GM18873 (cell line): ENCODE measurements at regions not wholly inside any gene's neighbourhood (a gene's known extent, or its start where the extent isn't known, plus 50 kb on each side); places are given as distances from the start of the nearest gene placed in this dataset.

Source experiments
- ATAC-seq: cut with Tn5 transposase; IDR thresholded peaks from one replicate; pipeline ENCODE4 v1.9.1; 2021; ENCODE audit warnings: mild to moderate bottlenecking, moderate library complexity, moderate number of reproducible peaks; ENCODE audit not compliant: unreplicated experiment, low FRiP score

- no peak for ATAC-seq
These were observed 614.3 kb downstream of the ZEB2 start for GRCh38 chr2:143905587-143905986.

- no peak for ATAC-seq
These were observed 616.6 kb downstream of the ZEB2 start for GRCh38 chr2:143903172-143903856.

DNA sequence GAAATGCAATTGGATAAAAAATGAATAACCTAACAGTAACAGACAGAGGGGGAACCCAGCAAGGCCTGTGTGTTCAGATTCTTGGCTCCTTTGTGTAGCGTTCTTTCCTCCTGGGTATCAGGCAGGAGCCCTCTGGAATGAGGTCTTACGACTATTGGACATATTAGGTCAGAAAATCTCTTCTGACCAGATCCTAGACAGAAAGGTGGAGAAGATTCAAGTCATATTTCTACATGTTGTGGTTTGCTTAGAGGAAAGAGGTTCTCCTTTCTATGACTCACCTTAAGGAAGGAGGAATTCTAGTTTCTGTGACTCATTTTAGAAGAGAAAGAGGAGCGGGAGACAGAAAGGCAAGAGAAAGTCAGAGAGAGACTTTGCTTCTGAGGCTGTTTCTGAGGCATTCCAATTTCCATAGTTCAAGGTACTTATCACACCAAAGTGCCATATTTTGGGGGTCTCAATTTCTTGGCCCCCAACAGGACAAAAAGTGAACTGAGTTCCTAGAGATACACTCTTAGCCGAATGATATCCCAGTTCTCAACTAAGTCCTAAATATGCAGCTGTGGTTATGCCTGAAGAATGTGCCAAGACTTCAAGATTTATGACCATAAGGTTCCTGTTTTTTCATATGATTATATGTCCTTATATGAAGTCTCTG lies 618.6 kb downstream of the ZEB2 start:
- peak; percentile 85 for ATAC-seq

GRCh38 chr2:143899987-143900386 lies 619.9 kb downstream of the ZEB2 start:
- ATAC-seq, result no peak

- ATAC-seq, result no peak
These were observed 626.5 kb downstream of the ZEB2 start for GRCh38 chr2:143893371-143893770.

DNA sequence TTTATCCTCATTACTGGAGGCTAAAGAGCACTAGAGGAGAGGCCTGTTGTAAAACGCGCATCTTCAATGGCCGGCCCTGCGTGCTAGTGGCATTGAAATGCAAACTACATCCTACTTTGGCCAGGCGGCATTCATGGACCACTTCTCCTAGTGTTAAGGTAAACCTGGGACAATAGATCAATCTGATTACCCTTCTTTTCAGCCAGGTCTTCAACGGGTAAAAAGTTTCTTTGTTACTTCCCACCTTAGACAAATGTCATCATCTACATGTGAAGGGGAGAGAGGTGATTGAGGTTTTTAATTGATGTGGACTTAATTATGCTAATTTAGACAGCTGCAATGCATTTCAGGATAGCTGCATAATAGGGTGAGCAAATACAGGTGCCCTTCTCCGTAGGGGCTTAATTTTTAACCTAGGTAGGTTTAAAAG lies 628.0 kb downstream of the ZEB2 start:
- no peak for ATAC-seq

GRCh38 chr2:143890798-143891197 lies 629.1 kb downstream of the ZEB2 start:
- ATAC-seq, result no peak

GRCh38 chr2:143889216-143889615 lies 630.7 kb downstream of the ZEB2 start:
- no peak for ATAC-seq

GRCh38 chr2:143885461-143885860 lies 634.5 kb downstream of the ZEB2 start:
- no peak for ATAC-seq

DNA sequence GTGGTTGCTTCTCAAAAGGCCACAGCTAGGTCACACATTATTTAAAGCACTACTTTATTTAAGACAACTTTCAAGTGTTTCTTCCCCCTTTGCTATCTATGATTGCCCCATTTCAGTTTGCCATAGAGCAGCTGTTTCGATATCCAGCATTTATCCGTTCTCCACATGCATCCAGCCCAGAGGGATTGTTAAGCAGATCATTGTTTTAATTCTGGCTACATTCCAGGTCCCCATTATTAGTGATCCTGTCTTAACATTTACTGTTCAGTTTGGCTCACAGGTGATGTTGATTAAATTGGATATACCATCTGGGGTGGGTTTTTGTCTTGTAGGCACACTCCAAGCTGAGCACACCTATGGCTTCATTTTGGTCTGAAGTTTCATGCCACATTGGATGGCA lies 638.7 kb downstream of the ZEB2 start:
- no peak for ATAC-seq

GRCh38 chr2:143877876-143878530 lies 641.9 kb downstream of the ZEB2 start:
- ATAC-seq, result no peak

GRCh38 chr2:143877056-143877455 lies 642.9 kb downstream of the ZEB2 start:
- ATAC-seq, result no peak

DNA sequence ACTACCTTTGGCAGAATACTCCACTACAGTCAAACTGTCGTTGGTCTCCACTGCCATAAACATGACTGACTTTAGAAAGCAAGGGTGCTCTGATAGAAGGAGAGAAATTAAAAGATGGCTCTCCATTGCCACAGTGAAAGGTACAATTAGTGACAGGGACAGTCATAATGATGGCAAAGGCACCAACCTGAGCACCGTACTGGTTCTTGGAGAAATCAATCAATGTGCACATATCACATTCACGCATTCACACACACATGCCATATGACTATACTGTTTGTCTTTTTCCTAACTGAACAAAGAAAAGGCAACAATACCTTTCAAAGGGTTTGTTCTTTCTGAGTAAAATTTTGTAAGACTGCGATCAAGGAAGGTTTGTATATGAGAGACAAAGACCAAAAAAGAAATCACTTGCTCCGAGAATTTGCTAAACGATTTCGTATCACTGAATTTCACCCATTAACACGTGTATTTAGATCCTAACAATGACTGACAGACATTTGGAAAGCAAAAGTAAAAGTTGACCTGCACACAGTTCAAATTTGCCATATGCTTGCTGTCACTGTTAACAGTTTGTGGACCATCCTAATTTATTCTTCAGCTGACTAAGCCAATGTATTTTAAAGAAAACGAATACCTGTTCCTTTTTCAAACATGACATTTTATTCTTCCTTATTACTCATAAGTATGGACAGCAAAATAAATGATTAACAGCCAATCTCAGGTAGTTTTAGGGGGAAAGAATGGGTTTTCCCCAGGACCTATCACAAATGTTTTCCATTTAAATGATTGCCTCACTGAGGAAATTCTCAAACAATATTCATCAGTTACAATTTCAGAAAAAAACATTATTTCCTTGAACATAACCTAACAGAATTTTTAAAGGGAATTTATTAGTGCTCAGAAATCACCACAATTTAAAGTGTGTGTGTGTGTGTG lies 644.4 kb downstream of the ZEB2 start:
- ATAC-seq, result no peak

DNA sequence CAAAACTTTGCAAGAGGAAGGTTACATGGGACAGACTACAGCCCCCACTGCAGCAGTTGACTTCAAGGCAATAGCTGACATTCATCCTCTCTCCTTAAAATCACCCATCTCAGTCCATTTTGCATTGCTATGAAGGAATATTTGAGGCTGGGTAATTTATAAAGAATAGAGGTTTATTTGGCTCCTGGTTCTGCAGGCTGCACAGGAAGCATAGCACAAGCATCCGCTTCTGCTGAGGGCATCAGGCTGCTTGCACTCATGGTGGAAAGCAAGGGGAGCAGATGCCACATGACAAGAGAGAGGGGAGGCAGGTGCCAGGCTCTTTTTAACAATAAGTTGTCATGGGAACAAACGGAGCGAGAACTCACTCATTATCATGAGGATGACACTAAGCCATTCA lies 646.0 kb downstream of the ZEB2 start:
- no peak for ATAC-seq

GRCh38 chr2:143870696-143871095 lies 649.2 kb downstream of the ZEB2 start:
- no peak for ATAC-seq

DNA sequence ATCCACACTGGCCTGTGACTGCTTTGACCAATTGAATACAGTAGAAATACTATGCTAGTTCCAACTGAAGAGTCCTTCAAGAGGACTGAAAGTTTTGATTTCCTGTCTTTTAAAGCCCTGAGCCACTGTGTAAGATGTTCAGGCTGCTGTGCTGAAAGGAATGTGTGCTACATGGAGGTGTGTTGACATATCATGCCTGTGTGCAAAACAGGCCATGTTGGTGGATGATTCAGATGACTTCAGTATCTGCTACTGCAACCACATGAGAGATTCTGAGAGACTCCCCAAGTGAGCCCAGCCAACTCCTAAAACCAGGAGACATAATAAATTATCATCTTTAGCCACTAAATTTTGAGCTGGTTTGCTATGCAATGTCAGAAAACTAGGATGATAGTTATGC lies 662.9 kb downstream of the ZEB2 start:
- no peak for ATAC-seq

GRCh38 chr2:143852759-143853158 lies 667.2 kb downstream of the ZEB2 start:
- ATAC-seq, result no peak

DNA sequence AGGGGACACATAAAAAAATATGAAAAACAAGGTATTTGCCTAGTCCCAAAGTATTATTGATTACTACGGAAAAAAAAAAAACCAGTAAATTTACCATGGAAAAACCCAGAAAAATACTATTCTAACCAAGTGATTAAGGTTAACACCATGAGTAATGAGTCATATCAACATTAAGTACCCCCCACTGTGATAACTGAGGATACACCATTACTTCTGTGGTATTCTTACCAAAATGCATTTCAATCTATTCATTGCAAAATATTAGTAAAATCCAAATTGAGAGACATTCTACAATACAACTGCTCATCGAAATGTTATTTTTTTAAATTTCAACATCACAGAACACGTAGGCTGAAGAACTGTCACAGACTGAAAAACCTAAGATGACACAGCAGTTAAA lies 669.8 kb downstream of the ZEB2 start:
- ATAC-seq, result no peak

GRCh38 chr2:143847257-143847656 lies 672.7 kb downstream of the ZEB2 start:
- ATAC-seq, result no peak

- no peak for ATAC-seq
These were observed 674.9 kb downstream of the ZEB2 start for GRCh38 chr2:143844986-143845385.

DNA sequence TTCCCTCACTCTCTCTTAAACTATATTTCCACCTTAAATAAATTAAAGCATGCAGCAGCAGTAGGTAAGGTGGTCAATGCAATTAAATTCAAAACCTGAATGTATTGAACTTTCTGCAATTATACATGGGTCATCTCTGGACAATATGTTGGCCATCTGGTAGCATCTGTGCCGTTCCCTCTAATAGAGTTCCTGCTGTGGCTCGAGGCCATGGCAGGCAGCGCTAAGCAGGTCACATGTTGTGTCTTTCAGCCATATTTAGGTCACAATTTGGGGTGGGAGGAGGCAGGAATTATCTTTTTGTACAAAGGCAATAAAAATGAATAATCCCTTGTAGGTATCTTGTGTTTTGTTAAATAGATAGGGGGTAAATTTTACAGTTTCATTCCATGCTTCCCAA lies 676.2 kb downstream of the ZEB2 start:
- ATAC-seq, result no peak
